GM23248 (cell line): ENCODE measurements at regions not wholly inside any gene's neighbourhood (a gene's known extent, or its start where the extent isn't known, plus 50 kb on each side); places are given as distances from the start of the nearest gene placed in this dataset.

Source experiments
- EZH2 ChIP-seq: fragments of 200-600 bp; sonication (generic); IDR thresholded peaks from 2 replicates; pipeline ENCODE4 v1.6.1; 2018; ENCODE audit warnings: antibody characterized with exemption, mild to moderate bottlenecking; ENCODE audit not compliant: insufficient read depth, poor library complexity, severe bottlenecking
- EZH2phosphoT487 ChIP-seq: fragments of 200-600 bp; sonication (generic); IDR thresholded peaks from 2 replicates; pipeline ENCODE4 v1.6.1; 2018; ENCODE audit warnings: antibody characterized with exemption, moderate library complexity, mild to moderate bottlenecking, low read depth; ENCODE audit not compliant: insufficient read depth

DNA sequence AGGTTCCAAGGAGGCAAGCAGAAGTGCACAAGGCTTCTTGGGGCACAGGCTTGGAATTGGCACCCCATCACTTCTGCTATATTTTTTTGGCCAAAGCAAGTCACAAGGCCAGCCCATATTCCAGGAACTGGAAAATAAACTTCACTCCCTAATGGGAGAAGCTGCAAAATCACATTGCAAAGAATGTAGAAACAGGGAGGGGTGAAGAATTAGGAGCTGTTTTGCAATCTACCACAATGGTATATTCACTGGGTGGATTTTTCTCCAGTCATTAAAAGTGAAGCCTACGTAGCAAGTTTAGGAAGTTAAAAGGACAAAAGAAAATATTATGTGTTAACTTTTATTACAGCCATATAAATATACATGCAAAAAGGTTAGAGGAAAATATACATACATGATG, 464.8 kb downstream of the COG6 start:
- TF ChIP-seq EZH2 (no peak), EZH2phosphoT487 (no peak)
